ELF-1 (cell line): ENCODE measurements at regions not wholly inside any gene's neighbourhood (a gene's known extent, or its start where the extent isn't known, plus 50 kb on each side); places are given as distances from the start of the nearest gene placed in this dataset.
"Not testable (repeated sequence)": the region's sequence is repeated elsewhere in the genome, so short reads cannot be mapped to it uniquely, and the experiment has no call there.

Source experiments
- DNase-seq: peaks from one replicate; pipeline ENCODE4 v3.0.0-alpha.2; 2016; ENCODE audit warnings: low read depth, low spot score

DNA sequence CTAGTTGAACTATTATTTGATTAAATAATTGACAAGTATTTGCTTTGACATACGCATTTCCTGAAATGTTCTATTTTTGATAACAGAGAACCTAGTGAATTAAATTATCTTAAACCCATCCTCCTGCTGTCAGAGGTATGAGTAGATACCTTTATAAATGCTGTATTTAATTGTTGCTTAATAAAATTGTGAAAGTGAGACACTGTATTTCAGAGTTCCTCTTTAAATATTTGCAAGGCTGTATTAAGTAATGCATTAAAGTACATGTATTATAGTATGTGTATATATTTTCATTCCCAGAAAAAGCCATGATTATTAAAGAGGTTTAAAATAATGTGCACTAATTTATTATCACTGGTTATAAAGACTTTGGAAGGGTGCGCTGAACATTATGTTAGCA lies 483.8 kb downstream of the TFAP2B start:
- DNase-seq: no peak

DNA sequence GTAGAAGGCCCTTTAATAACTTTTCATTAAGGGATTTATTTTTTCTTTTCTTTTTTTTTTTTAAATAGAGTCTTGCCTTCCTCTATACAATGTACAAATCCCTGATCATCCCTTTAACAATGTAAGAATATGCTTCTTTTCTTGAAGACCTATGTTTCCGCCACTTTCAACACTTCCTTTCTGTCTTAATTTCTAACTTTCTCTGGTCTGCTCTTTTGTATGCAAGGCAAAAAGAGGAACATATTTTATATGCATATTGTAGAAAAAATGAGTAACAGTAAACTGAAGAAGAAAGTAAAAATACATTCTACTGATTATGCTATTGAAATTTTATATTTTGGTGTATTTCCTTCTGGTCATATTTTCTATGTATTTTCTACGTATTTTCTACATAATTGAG lies 484.7 kb downstream of the TFAP2B start:
- no peak for DNase-seq

DNA sequence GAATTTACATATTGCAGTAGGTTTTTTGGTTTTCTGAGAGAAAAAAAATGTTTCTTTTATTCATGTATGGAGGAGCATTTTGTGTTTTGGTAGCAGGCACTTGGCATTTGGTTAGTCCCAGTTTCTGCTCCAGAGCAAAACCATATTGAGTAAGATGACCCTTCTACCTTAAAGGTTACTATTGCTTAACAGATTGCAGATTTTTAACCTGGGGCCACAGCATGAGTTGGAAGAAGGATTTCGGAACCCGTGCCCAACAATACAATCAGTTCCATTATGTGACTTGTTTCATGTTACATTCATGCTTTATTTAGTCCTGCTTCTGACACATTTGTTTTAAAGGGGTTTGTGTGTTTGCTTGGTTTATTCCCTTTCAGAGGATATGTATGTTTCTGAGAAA lies 496.3 kb downstream of the TFAP2B start:
- DNase-seq: no peak

DNA sequence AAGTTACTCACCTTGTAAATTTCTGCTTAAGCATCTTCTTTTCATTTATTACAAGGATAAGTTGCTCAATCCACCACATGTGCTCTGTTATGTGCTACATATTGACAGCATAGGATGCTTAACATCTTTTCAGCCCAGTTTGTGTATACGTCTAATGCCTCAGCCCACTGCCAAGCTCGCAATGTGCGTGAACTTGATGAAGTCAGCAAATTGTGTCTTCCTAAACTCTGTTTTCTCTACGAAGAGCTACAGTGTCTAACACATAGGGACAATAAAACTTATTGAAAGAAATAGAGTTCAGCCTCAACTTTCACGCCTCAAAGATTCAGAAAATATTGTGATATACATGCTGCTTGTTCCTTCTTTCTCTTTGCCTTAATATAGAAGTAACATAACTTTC lies 500.0 kb downstream of the TFAP2B start:
- no peak for DNase-seq

GRCh38 chr6:51321477-51321876 lies 502.8 kb downstream of the TFAP2B start:
- not testable (repeated sequence) for DNase-seq

DNA sequence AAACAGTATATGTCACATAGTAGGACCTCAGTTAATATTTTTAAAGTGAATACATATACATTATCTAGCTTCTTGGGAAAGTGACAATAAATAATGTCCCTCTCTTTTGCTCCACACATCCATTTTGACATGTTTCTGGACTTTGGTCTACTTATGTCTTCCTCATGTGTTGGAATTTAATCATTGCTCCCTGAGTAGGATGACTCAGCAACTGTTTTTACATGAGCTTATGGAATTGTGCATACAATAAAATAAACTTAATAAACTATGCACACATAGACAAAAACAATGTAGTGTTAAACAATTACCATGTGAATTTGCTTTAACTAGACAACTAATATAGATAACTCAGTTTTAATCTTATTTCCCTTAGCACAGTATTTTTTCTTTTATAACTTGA lies 503.8 kb downstream of the TFAP2B start:
- DNase-seq: no peak

- DNase-seq: no peak
Measured at GRCh38 chr6:51323056-51323455, 504.4 kb downstream of the TFAP2B start.

DNA sequence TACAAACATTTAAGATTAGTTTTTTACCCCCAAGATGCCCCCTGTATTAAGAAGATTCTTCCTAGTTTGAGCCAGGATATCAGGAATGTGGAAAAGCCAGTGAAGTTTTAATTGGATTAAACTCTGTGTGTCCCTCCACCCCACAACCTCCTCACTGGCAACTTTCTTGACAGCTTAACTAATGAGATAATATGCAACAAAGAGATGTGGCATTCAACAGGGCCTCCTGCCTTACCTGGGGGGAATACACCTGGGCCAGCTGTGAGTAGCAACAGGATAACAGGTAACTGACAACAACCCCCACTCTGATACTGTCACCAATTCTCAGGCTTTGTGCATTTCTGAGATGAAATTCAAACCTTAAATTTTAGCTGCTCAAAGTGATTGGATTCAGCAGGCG lies 512.3 kb downstream of the TFAP2B start:
- DNase-seq: no peak

GRCh38 chr6:51335543-51335942 lies 516.9 kb downstream of the TFAP2B start:
- DNase-seq: no peak

DNA sequence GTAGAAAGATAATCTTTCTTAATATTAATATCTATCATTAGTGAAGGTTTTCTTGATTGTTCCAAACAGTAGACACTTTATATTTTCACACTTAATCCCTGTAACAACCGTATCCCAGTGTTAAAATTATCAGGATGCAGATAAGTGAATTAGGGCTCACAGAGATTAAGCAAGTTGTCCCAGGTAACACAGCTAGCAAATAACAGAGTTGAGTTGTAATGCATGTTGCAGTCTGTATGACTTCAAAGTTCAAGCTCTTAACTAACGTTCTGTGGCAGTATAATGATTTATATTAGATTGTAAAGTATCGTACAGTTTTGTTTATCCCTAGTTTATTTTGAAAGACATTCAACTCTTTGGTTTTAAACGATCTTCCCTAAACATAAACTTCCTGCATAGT lies 517.5 kb downstream of the TFAP2B start:
- DNase-seq: no peak

GRCh38 chr6:51337277-51337676 lies 518.6 kb downstream of the TFAP2B start:
- no peak for DNase-seq

DNA sequence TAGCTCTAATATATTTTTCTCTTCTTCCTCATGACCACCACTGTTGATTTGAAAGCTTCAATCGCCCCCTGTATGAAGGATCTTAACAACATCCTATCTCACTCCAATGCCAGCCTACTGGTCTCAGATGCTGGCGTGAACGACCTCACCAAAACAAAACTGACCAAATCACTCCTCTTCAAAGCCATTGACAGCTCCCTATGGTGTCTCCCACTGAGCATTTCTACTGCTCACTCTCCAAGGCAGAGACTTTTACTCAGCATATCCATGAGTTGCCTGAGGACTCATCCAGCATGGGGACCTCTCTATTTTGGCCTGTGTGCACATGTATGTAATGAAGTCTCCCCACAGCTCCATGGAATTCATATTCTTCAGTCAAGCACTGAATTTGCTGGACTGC lies 520.4 kb downstream of the TFAP2B start:
- DNase-seq: peak; percentile 18

DNA sequence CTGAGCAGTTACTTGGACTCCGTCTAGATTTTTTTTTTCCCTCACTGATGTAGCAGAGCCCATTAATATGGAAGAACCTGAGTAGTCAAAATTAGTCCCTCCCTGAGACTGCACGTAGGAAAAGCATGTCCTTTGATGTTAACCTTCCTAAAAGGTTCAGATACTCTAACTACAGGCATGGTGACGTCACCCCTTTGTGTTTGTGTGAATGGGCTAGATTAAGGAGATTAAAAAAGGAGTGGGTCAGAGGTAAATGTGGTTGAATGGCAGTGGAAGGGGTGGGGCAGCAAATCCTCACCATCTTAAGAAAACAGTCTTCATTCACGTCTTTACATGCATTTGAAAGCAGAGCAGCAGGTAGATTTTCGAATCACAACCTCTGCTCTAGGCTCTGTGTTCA lies 521.1 kb downstream of the TFAP2B start:
- peak; percentile 56 for DNase-seq

GRCh38 chr6:51342393-51342792 lies 523.7 kb downstream of the TFAP2B start:
- DNase-seq: no peak

DNA sequence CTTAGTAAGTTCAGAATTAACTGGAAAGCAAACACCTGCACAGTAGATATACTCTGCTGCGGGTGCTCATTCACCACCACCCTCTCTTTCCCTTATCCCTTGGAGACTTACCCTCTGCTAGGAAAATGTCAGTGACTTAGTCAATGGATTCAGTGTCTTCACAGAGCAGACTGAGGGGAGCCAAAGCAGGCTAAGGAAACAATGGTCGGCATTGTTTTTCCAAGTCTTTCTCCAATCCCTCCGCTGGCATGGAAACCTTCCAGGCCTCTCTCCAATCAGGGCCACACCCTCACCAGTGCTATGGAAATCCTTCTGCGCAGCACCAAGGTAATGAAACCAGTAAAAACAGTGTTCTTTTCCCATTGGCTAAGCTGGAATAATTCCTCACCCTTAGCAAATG lies 531.2 kb downstream of the TFAP2B start:
- DNase-seq: no peak

- no peak for DNase-seq
Measured at GRCh38 chr6:51350308-51350904, 531.7 kb downstream of the TFAP2B start.

DNA sequence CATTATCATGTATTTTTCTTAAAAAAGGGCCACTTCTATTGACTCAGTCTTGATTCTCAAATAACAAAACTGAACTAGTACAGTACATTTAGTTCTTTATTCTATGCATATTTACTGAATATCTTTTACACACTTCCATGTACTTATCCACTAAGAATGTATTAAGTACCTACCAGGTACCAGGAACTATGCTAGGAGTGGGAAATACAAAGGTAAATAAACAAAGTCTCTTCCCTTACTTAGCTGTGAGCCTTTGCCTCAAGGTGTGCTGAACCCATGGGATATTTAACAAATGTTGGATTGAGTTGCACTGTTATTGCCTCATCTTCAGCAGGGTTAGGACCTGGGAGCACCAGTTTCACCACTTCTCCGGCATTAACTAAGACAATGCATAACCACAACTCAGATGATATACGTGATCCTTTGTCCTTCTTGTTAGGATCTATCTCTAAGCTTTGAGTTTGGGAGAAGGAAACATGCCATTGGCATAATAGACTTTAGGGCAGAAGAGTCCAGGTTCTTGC lies 533.9 kb downstream of the TFAP2B start:
- DNase-seq: no peak

DNA sequence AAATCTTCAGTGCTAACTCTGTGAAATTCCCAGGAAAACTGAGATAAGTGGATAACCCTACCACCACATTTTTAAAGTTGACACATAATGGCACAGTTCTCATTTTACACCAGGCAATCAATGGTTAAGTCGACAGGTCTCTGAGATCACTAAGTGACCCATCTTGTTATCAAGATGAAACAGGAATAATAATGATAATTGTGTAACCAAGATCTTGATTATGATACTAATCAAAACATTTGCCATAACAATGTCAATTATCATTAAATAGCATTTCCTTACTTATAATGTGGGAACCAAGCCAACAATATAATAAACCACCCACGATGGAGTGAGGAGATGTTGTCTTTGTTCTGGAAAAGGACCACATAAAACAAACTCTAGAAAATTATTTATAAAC lies 541.6 kb downstream of the TFAP2B start:
- DNase-seq: no peak

DNA sequence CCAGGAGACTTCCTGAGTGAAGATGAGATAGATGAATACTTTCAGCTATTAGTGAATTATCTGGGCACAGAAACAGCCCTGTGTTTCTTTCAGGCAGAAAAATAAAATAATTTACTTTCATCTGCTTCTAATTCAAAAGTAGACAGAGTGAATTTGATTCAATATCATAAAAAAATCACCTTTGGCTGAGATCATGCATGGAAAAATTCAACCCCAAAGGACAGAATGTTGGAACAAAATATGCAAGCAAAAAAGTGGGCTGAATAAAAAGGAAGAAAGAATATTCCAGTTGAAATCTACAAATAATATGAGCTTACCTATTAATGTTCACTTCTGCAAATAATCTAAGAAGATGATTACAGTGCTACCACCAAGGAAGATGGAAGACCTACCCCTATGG lies 546.9 kb downstream of the TFAP2B start:
- DNase-seq: no peak

DNA sequence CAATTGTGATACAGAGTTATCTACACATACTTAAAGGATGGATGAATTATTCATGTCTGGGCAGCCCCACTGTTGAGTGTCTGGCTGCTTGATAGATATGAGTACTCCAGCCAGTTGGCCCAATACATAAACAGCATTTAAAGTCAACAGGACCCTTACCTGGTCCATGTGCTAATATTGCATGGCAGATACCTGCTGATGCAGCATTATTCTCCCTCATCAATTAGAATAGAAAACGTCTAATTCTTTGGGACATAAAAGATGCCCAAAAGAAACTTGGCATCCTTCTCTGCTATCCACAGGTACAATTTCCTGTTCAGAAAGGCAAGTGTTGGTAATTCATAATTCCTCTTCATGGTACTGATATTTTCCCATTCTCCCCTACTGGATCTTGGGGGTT lies 550.8 kb downstream of the TFAP2B start:
- DNase-seq: no peak

GRCh38 chr6:51382847-51383246 lies 564.2 kb downstream of the TFAP2B start:
- no peak for DNase-seq

GRCh38 chr6:51384736-51385135 lies 566.1 kb downstream of the TFAP2B start:
- DNase-seq: no peak

GRCh38 chr6:51386347-51386836 lies 567.7 kb downstream of the TFAP2B start:
- no peak for DNase-seq

- DNase-seq: no peak
Measured at GRCh38 chr6:51387907-51388306, 569.2 kb downstream of the TFAP2B start.
